Erythroblast (primary cell): ENCODE measurements at regions not wholly inside any gene's neighbourhood (a gene's known extent, or its start where the extent isn't known, plus 50 kb on each side); places are given as distances from the start of the nearest gene placed in this dataset.

ENCODE experiments used
- GATA1 ChIP-seq: IDR thresholded peaks from 2 replicates; pipeline ENCODE4 v1.6.1; 2011; ENCODE audit warnings: low read depth, mild to moderate bottlenecking, control low read depth, low read length, moderate library complexity
- POLR2A ChIP-seq: IDR thresholded peaks from 2 replicates; pipeline ENCODE4 v1.6.1; 2011; ENCODE audit warnings: mild to moderate bottlenecking, low read length

DNA sequence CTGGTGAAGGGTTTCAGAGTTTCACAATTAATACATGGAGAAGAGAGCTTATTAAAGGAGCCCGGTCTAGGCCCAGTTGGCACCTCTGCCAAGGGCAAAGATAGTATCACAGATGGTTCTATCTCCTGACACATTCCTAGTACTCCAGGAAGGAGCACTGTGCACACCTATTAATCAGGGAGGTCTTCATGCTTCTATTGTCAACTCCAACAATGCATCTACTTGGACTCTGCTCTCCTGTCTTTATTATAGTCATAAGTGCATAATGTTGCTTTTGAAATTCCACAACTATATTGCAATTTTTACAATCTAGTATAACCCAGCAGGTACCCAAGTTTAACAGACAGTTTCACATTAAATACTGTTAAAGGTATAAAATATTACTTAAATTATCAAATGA lies 174.5 kb upstream of the TSC22D1 start:
- TF ChIP-seq POLR2A: no peak
- no peak for TF ChIP-seq GATA1
